CD14-positive monocyte (primary cell): ENCODE measurements at regions not wholly inside any gene's neighbourhood (a gene's known extent, or its start where the extent isn't known, plus 50 kb on each side); places are given as distances from the start of the nearest gene placed in this dataset.

Experiments used
- DNase-seq, 3 donors: peaks; one replicate each; pipeline ENCODE4 v3.0.0-alpha.2; 2011 to 2022
- H2AFZ ChIP-seq: 2 replicates; pipeline ENCODE4 v1.6.0; 2012; ENCODE audit warnings: mild to moderate bottlenecking, low read depth, low read length, inconsistent platforms; ENCODE audit not compliant: insufficient read depth, poor library complexity, severe bottlenecking
- H3K27ac ChIP-seq, 2 donors: 1 replicate in 1 of 2; 2 replicates in 1 of 2; pipeline ENCODE4 v1.5.1; 2012 to 2013; ENCODE audit warnings: low read length in 2 of 2, control low read depth in 1 of 2, inconsistent platforms in 1 of 2, low read depth in 1 of 2, mild to moderate bottlenecking in 1 of 2
- H3K27me3 ChIP-seq, 2 donors: one replicate each; pipeline versions ENCODE4 v1.6.0 to v1.6.1; 2011 to 2013; ENCODE audit warnings: low read length in 2 of 2; ENCODE audit not compliant: control insufficient read depth in 2 of 2, insufficient read depth in 2 of 2
- H3K36me3 ChIP-seq, 2 donors: replicated peaks in 1 of 2; 1 replicate in 1 of 2; 2 replicates in 1 of 2; pipeline versions ENCODE4 v1.5.1 to v1.6.1; 2012 to 2013; ENCODE audit warnings: low read length in 2 of 2, control low read depth in 1 of 2, inconsistent platforms in 1 of 2, mild to moderate bottlenecking in 1 of 2; ENCODE audit not compliant: insufficient read depth in 2 of 2, control insufficient read depth in 1 of 2
- H3K4me1 ChIP-seq, 2 donors: 1 replicate in 1 of 2; 2 replicates in 1 of 2; pipeline versions ENCODE4 v1.5.1 to v1.6.1; 2012 to 2013; ENCODE audit warnings: low read length in 2 of 2, control low read depth in 1 of 2, inconsistent platforms in 1 of 2, mild to moderate bottlenecking in 1 of 2, moderate library complexity in 1 of 2; ENCODE audit not compliant: insufficient read depth in 2 of 2, control insufficient read depth in 1 of 2
- H3K4me2 ChIP-seq: replicated peaks from 2 replicates; pipeline ENCODE3; 2012; ENCODE audit warnings: low read length, moderate library complexity, mild to moderate bottlenecking; ENCODE audit not compliant: poor library complexity, severe bottlenecking; ENCODE audit errors: extremely low read depth
- H3K4me3 ChIP-seq, 3 experiments: fragments of 200-600 bp in 1 of 3; sonication (generic) in 1 of 3; replicated peaks in 1 of 3; 1 replicate in 2 of 3; 2 replicates in 1 of 3; pipeline ENCODE4 v1.5.1; 2011 to 2013; ENCODE audit warnings: low read length in 3 of 3, mild to moderate bottlenecking in 3 of 3, control low read depth in 2 of 3, low read depth in 2 of 3, inconsistent platforms in 1 of 3, moderate library complexity in 1 of 3
- H3K79me2 ChIP-seq: 2 replicates; pipeline ENCODE4 v1.6.0; 2012; ENCODE audit warnings: mild to moderate bottlenecking, control low read depth, inconsistent platforms, low read length, moderate library complexity; ENCODE audit not compliant: insufficient read depth
- H3K9ac ChIP-seq: 2 replicates; pipeline ENCODE4 v1.6.0; 2017; ENCODE audit warnings: low read length, mild to moderate bottlenecking; ENCODE audit not compliant: insufficient read depth, poor library complexity, severe bottlenecking
- H3K9me3 ChIP-seq, 2 donors: replicated peaks in 1 of 2; 1 replicate in 1 of 2; 2 replicates in 1 of 2; pipeline versions ENCODE4 v1.5.1 to v1.6.1; 2012 to 2013; ENCODE audit warnings: low read length in 2 of 2, control low read depth in 1 of 2; ENCODE audit not compliant: control insufficient read depth in 1 of 2, insufficient read depth in 1 of 2
- H4K20me1 ChIP-seq: 2 replicates; pipeline ENCODE4 v1.6.0; 2012; ENCODE audit warnings: mild to moderate bottlenecking, low read length, control low read depth, moderate library complexity; ENCODE audit not compliant: insufficient read depth
- H3K27ac Mint-ChIP-seq, 7 donors: one replicate each; pipeline ENCODE4 v1.8.0; 2020; ENCODE audit warnings: mild to moderate bottlenecking in 7 of 7, mixed read lengths in 7 of 7, moderate library complexity in 6 of 7, inconsistent platforms in 2 of 7
- H3K27me3 Mint-ChIP-seq, 3 donors: one replicate each; pipeline ENCODE4 v1.8.0; 2021 to 2022; ENCODE audit warnings: low read depth in 3 of 3, mild to moderate bottlenecking in 3 of 3, mixed read lengths in 3 of 3, moderate library complexity in 3 of 3, inconsistent platforms in 1 of 3
- H3K36me3 Mint-ChIP-seq, 2 donors: one replicate each; pipeline ENCODE4 v1.8.0; 2020; ENCODE audit warnings: mixed read lengths in 2 of 2, inconsistent platforms in 1 of 2, mild to moderate bottlenecking in 1 of 2
- H3K4me1 Mint-ChIP-seq: one replicate; pipeline ENCODE4 v1.8.0; 2020; ENCODE audit warnings: mild to moderate bottlenecking, mixed read lengths
- H3K4me3 Mint-ChIP-seq, 2 donors: one replicate each; pipeline ENCODE4 v1.8.0; 2020; ENCODE audit warnings: mild to moderate bottlenecking in 2 of 2, mixed read lengths in 2 of 2, moderate library complexity in 1 of 2
- H3K9me3 Mint-ChIP-seq, 7 donors: one replicate each; pipeline ENCODE4 v1.8.0; 2020 to 2022; ENCODE audit warnings: mixed read lengths in 7 of 7, mild to moderate bottlenecking in 6 of 7, moderate library complexity in 6 of 7, inconsistent platforms in 2 of 7
- WGBS: methylation state at CpG from one replicate; pipeline ENCODE4 v1.1.5; 2013; ENCODE audit warnings: missing lambda C conversion rate; ENCODE audit not compliant: insufficient coverage; 5-methylcytosine and 5-hydroxymethylcytosine counted together
- intact Hi-C, 2 donors: fragments of 100-400 bp; cut with micrococcal nuclease; formaldehyde crosslinking; loops; one replicate each; pipeline versions ENCODE4 v1.15.0 to v1.15.1; 2023
- TF ChIP-seq, protein P1 (sequence below): fragments of 200-600 bp; IDR thresholded peaks from one replicate; pipeline ENCODE4 v1.8.0; 2022; ENCODE audit warnings: antibody characterized with exemption, mild to moderate bottlenecking

DNA sequence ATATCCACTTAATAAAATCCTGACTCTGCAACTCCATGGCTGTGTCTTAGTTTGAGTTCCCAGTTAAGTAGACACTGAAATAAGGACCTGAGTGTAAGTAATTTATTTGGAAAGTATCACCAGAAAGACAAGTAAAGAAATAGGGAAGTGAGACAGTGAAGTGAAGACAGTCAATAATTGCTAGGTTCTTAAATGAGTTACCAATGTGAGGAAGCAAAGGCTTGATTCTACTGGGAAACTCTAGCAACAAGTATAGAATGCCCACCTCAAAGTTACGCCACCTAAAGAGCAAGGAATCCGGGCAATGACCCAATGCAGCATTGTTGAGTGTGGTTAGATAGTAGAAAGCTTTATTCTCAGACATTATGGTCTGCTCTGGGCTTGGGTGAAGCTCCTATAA is 383.9 kb downstream of the TLR4 start:
- TF ChIP-seq, protein P1, sequence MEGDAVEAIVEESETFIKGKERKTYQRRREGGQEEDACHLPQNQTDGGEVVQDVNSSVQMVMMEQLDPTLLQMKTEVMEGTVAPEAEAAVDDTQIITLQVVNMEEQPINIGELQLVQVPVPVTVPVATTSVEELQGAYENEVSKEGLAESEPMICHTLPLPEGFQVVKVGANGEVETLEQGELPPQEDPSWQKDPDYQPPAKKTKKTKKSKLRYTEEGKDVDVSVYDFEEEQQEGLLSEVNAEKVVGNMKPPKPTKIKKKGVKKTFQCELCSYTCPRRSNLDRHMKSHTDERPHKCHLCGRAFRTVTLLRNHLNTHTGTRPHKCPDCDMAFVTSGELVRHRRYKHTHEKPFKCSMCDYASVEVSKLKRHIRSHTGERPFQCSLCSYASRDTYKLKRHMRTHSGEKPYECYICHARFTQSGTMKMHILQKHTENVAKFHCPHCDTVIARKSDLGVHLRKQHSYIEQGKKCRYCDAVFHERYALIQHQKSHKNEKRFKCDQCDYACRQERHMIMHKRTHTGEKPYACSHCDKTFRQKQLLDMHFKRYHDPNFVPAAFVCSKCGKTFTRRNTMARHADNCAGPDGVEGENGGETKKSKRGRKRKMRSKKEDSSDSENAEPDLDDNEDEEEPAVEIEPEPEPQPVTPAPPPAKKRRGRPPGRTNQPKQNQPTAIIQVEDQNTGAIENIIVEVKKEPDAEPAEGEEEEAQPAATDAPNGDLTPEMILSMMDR, result no peak
- H2AFZ ChIP-seq, result no peak overlapping the region
- no peak overlapping the region for H3K9ac ChIP-seq
- H3K4me1 Mint-ChIP-seq, result no peaks in the 10 kb centered on the region
- H3K27me3 Mint-ChIP-seq, result no peaks in the 10 kb centered on the region
- H3K27me3 ChIP-seq, result no peaks in the 10 kb centered on the region
- no peaks in the 10 kb centered on the region for H3K9me3 ChIP-seq
- H3K27ac Mint-ChIP-seq, result no peak overlapping the region
- no peak overlapping the region for H3K4me2 ChIP-seq
- WGBS, result no CpG with 5 or more reads among the region's 2 CpGs
- no peak overlapping the region for H3K4me3 ChIP-seq
- H3K4me3 Mint-ChIP-seq, result no peak overlapping the region
- no peak overlapping the region for H3K27ac ChIP-seq
- no peaks in the 10 kb centered on the region for H4K20me1 ChIP-seq
- intact Hi-C loops, result no loop called here
- H3K36me3 ChIP-seq, result no peaks in the 10 kb centered on the region
- H3K4me1 ChIP-seq, result no peaks in the 10 kb centered on the region
- peaks cover 0 to 8% (median 2%) of the 10 kb centered on the region in 7 donors for H3K9me3 Mint-ChIP-seq
- H3K36me3 Mint-ChIP-seq, result no peaks in the 10 kb centered on the region
- no peak for DNase-seq
- H3K79me2 ChIP-seq, result no peaks in the 10 kb centered on the region

DNA sequence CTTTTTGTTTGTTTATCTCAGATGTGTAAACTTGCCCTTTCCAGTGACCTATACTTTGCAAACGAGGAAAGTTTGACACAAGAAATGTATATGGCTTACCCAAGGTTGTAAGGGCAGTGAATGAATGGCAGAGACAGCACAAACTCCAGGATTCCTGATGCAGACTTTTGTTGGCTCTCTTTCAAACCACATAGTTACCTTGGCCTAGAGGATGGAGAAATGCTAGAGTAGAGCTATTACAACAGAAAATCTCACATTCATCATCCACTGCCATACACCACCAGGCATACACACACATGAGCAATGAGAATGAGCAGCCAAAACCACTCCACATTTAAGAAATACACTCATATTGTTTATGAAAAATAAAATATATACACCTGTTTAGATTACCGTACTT is 387.0 kb downstream of the TLR4 start:
- Histone ChIP-seq H3K4me2 (no peak overlapping the region), H2AFZ (no peak overlapping the region), H3K4me1 (no peaks in the 10 kb centered on the region), H3K27me3 (no peaks in the 10 kb centered on the region), H3K79me2 (no peaks in the 10 kb centered on the region), H3K36me3 (no peaks in the 10 kb centered on the region), H3K4me3 (no peak overlapping the region), H3K9me3 (no peaks in the 10 kb centered on the region), H3K9ac (no peak overlapping the region), H4K20me1 (no peaks in the 10 kb centered on the region), H3K27ac (no peak overlapping the region)
- H3K9me3 Mint-ChIP-seq, result peaks cover 0 to 7% (median 0%) of the 10 kb centered on the region in 7 donors
- H3K27ac Mint-ChIP-seq, result no peak overlapping the region
- WGBS, result no CpG with 5 or more reads among the region's 2 CpGs
- no peaks in the 10 kb centered on the region for H3K27me3 Mint-ChIP-seq
- H3K4me3 Mint-ChIP-seq, result no peak overlapping the region
- intact Hi-C loops, result no loop called here
- TF ChIP-seq, protein P1, result no peak
- no peak for DNase-seq
- H3K36me3 Mint-ChIP-seq, result no peaks in the 10 kb centered on the region
- no peaks in the 10 kb centered on the region for H3K4me1 Mint-ChIP-seq
